ENCODE measurements at regions not wholly inside any gene's neighbourhood (a gene's known extent, or its start where the extent isn't known, plus 50 kb on each side); places are given as distances from the start of the nearest gene placed in this dataset.
"Not testable (repeated sequence)": the region's sequence is repeated elsewhere in the genome, so short reads cannot be mapped to it uniquely, and the experiment has no call there.

DNA sequence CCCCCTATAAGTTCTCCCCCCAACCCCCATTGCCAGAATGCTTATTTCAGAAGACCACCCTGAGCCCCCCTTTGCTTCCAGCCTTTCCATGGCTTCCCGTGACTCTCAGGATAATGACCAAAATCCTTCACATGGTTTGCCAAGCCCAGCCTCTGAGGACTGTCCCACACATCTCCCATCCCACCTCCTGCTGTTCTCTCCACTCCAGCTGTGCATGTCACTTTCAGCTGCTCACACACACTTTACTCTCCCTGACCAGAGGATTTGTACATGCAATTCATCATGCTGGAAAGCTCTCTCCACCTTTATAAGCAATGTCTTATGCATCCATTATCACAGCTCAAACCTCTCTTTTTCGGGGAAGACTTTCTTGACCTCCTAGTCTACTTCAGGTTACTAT is 164.2 kb downstream of the PRL start:
- DNase-seq = no peak

DNA sequence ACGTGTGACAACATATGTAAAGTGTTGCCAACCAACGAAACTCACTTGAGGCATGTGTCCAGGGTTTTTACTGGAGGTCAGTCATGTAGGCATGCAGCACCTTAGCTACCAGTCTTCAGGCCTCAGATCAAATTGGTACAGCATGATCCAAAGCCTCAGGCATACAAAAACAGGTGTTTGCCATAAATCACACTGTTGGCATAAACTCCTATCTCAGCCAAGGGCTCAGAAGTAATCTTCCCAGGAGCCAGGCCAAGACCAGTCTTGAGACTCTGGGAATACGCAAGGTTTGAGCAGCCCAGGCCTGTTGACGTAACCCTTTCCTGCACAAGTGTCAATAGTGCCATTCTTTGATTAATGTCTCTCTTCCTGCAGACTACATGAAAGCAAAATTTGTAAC is 163.5 kb downstream of the PRL start:
- no peak for DNase-seq

DNA sequence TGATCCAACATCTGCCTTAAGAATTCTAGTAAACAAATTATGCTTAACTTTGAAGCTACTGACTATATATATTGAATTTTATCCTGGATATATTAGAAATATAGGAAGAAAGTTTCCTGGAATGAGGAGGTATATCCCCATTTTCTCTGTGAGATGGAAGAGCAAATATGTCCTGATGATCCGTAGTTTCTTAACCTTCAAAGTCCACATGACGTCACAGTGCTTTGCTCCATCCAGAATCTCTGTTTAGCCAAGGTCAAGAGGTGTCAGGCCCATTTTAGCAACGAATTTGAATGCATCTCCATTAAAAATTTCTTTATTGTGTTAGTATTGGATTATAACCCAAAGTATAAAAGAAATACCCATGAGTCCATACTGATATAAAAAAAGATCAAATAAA is 162.5 kb downstream of the PRL start:
- DNase-seq = no peak

DNA sequence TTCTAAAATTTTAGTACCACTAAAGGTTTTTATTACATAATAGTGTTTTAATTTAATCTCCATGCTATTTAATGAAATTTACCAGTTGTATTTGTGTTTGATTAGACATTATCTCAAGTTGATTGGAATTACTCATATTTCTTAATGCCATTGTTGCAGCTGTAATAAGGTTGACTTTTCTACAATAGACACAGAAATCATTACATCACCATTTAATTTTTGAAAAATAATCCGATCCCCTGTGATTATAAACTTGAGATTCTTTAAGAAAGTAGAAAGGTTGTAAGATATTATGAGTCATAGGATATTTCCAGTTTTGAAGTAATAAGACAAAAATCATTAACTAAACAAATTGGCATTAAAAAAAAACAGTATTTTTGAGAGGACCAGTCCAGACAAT is 161.4 kb downstream of the PRL start:
- no peak for DNase-seq

DNA sequence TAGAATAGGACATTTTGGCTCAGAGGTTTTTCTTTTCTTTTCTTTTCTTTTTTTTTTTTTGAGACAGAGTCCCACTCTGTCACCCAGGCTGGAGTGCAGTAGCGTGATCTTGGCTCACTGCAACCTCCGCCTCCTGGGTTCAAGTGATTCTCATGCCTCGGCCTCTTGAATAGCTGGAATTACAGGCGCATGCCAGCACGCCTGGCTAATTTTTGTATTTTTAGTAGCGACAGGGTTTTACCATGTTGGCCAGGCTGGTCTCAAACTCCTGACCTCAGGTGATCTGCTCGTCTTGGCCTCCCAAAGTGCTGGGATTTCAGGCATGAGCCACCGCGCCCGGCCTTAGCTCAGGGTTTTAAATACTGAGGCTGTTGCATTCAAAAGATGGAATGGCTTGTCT is 156.1 kb downstream of the PRL start:
- not testable (repeated sequence) for DNase-seq

DNA sequence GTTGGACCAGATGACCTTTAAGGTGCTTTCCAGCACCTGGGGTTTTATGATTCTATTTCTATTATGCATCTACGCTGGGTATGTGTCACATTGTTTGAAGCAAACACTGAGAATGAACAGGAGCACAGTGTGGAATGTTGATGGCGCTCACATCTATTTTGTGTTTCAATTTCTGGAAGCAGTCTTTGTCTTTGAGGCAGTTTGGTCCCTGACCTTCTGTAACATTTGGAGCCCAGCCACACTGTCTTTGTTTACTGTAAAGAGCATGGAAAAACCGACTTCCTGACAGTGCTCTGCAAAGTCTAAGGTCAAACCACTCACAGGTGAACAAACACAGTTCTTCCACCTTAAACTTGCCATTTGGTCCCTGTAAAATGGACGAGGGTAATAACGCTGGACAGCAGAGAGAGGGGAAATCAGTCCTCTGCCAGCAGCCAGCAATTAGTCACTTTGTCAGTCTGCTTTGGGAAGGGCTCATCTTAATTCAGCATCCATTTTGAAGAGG is 155.5 kb downstream of the PRL start:
- no peak for DNase-seq

DNA sequence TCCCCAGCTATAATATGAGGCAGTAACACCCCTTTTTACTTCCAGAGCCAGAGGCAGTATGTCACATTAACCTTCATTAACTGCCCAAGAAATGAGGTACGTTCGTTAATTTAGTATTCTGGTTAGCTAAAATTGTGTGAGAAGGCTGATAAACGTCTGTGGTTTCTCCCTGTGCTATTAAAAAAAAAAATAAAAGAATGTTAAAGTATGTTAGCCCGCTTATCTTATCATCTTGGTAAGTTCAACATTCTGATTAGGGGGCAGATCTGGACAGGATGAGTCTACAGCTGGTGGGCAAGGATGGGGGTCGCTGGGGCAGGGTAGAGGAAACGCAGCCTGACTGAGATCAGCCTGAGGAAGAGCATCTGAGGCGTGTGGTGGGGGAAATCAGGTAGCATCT is 154.0 kb downstream of the PRL start:
- DNase-seq = no peak

DNA sequence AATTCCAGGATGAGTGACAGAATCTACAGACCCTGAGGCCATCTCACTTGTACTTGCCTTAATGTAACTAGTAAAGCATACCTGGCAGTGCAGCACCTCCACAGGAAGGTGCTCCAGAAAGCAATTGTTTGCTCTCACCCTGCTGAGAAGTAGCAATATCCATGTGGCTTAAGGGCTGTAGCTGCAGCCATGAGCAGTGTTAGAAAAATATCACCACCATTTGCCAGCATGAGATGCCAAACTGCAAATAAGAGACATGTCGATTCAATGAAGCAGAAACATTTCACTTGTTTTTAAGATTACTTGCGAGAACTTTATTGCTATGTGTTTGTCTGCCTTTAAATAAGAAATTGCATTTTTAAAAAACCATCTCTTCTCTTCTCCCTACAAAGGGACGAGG is 151.5 kb downstream of the PRL start:
- DNase-seq = no peak

DNA sequence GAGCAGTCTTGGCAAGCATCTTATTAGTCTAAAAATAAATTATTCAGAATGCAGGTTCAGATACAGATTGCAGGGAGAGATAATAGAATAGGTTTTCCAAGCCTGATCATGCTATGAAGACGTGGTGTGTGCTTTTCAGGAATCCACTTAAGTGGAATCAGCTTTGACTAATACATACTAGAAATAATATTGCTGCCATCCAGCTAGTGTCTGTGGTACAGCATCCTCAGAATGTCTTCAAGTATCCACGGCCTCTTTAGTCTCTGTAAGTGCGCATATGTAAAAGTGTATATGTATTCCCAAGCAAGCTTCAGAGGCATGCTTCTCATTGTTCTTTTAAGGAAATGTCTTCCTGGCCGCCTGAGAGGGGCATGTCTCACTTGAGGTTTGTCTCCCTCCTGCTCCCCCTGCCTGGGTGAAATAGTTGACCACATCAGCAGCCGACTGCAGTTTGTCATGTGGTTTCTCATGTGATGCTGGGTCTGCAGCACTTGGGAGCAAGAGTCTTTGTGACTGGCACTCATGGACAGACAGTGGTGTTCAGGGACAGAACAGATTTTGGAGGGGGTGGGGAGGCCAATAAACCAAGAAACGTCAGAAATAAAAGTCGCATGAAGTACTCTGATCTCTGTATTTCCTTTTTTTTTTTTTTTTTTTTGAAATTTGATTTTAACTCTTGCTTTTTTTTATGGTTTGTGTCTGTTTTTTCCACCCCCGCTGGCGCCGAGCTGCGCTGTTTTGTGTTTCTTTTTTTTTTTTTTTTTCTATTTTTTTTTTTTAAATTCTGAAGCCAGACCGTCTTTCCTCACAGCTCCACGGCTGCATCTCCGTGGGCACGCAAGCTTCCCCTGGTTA is 150.8 kb downstream of the PRL start:
- peak; percentile 17 for DNase-seq

DNA sequence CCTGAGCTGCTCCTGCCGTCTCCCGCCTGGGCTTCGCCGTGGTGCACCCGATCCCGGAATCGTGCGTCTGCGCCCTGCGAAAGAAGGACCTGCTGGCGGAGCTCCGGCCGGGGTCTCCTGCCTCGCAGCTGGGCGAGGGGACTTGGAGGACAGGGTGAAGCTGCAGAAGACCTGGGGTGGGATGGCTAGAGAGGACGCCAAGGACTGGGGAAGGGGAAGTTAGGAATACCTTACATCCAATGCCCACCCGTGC is 150.2 kb downstream of the PRL start:
- DNase-seq = no peak

DNA sequence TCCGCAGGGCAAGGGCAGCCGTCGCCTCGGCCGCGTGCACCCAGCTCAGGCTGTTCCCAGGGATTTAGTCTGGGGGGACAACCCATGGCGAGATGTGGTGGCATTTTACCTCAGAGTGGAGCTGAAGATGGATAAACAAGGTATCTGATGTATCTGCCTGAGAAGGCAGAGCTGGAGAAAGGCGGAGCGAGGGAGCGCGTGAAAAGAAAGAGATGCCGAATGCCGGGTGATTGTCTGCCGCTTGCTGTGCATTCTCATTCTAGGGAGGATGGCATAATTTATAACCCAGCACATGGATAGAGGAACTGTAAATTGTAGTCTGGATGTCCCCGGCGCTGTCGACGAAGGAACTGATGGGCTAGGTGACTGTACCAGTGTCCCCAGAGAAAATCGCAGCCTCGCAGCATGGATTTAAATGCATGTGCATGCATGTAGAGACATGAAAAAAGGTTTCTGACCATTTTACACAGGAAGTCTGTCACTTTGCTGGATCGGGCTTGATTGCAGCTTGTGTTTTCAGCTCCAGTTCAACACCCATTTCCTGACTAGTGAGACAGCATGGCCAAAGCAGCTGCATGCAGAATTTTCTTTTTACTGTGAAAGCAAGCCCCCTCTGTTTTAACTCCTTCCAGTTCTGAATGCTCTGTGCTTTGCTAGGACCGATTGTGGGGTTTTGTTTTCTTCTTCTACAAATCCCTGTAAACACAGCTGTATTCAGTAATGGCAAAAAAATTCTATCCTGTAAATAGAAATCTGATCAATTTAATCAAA is 149.7 kb downstream of the PRL start:
- peak; percentile 15 for DNase-seq

DNA sequence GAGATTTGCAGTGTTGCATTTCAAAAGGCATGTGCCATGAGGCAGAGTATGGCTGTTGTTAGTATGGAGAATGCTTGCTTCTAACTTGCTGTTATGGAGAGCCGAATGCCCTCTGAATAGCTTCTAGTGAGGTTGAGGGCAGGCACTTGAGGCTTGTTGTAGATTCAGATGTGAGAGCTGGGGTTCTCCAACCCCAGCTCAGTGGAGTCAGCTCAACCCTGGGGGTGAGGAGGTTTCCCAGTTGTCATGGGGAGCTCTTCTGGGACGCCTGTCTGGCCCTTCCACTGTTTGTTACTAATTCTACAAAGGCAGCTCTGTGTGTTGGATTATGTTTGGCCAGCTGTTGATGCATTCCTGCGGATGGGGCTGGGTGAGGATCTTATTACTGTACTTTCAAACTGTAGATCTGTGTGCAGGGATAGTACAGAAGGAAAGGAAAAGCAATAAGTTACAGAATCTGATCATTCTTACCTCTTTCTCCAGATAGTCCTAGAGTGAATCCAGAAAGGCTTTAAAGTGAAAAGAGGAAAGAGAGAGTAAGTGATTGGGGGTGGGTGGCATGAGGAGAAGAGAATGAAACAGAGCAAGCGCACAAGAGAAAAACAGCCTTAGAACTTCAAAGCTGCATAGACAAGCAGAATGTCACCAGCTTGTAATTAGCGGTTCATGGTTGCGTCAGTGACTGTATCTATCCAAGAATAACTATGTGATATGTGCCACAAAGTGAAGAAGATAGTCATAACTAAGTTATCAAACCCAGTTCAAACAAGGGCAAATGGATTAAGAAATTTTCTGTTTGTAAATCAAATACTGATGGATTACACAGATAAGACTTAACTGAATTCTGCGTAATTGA is 148.7 kb downstream of the PRL start:
- DNase-seq = peak; percentile 18

DNA sequence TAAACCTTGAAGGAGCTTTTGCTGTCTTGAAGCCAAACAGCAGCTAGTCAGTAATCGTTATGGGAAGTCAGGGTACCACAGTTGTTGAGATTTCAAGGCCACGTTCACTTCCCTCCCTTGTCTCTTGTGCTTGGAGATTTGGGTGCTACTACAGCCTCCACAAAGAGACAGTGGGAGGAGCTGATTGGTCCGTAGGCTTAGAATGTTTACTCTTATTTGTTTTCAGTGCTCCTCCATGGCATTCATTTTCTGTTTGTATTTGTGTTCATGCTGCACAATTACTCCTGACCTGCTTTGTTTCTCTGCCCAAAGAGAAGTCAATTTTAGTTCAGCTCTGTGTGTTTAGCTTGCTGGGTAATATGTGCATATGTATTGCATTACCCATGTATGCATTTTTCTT is 147.7 kb downstream of the PRL start:
- no peak for DNase-seq

DNA sequence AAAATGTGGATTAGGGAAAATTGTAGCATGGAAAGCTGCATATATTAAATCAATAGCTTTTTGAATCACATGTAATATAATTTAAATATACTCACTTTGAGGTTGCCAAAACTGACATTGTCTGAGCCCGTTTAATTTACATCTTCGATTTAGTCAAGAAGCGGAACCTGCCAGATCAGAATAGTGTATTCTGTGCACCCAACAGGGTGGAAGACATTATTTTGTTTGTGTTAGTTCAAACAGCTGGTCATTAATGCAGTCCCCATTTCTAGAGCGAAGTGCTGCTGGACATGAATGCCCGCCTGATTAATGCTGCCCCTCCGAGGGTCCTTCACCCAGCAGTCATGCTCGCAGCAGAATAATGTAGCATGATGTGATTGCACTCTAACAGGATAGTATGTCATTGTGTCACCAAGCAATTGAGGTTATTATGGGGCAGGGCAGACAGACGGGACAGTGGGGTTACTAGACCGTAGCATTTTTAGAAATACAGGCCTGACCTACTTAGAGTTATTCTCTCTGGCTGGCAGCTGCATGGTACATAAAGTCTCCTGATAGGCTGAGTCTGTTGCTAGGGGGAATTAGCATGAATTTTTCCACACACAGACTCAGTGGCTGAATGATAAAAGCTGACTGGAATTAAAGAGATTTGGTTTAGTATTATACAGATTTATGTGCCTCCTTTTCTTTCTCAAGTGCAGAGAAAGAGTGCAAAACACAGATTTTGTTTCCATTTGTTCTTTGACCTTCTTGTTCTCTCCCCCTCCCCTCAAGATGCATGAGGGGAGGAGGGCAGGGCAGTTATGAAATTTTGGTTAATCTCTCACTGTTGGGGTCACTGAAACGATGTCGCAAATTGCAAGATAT is 147.1 kb downstream of the PRL start:
- no peak for DNase-seq

DNA sequence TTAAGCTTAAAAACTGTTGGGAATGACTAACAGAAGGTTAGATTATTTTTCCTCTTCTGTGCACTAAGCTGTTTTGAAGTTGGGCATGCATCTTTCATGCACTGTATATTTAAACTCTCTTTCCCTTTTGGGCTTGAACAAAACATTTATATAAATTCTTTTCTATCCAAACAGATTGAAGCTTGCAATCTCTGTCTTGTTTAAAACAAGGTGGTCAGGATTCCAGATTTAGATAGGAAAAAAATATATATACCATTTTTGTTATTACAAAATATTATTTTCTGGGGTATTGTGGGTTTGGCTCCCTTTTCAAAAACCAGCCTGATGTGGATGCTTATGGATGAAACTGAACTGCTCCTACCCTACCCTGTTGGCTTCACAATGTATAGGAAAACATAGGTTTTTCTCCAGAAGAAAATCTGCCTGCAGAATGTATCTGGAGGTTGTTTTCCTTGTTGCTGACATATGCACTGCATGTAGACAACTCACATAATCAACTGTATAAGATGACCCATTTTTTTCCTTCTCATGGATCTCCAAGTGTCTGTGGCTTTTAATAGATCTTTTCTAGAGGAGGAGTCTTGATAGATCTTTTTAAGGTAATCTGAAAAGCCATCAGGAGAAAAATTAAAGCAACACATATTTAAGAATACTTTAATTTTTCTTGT is 146.3 kb downstream of the PRL start:
- no peak for DNase-seq

DNA sequence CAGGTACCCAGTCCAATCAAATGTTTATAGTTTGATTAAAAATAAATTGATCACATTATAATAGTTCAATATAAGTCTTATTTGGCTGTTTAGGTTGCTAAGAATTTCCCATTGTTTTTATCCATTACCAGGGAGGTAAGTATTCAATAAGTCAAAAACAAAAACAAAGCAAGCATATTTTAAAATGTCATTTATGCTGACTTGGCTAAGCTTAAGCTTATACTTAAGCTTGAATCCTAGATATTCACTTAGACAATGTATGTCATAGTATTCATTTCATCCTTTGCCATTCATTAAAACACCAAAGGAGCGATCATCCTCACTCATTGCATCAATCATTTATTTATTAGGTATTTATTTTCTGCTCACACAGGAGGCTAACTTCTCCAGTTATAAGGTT is 144.9 kb downstream of the PRL start:
- no peak for DNase-seq

DNA sequence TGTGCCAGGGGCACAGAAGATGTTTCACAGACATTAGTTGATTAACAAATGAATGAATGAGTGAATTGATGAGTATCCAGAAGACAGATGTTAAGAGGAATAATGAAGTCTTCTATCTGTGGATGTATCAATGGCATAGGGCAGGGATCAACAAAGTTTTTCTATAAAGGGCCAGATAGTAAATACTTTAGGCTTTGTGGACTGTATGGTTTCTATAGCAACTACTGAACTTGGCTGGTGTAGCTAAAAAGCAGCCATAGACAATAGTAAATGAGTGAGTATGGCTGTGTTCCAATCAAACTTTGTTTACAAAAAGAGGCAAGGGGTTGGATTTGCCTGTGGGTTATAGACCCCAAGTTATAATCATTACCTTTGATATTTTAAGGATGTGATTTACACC is 144.0 kb downstream of the PRL start:
- no peak for DNase-seq

DNA sequence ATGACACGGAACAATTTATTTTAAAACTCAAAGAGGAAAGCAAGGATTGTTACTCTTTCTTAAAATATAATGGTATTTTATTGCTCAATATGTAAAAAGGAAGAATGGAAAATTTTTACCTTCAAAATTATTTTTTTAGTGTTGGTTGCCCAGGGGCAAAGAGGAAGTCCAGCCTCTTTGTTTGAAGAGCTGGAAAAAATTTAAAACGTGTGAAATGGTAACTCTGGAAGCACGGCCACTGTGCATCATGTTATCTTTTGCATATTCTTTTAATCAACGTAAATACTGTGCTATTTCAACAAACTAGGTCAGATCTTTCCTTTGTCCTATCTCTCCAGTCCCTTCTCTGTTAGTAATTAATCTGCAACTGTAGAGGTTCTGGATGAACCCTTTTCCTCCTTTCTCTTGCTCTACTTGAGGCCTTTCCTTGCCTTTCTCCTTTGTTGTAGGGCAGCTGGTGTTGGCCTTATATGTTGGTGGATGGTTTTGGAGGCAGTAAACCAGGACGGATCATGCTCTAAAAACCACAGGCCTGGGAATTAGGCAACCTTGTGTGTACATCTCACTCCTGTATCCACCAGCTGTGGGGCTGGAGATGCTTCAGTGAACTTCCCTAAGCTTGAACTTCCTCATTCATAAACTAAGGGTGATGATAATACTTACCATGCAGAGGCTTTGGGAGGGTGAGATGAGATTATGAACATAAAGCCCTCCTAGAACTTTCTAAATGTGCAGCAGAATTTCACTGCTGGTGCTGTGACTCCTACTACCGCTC is 143.3 kb downstream of the PRL start:
- peak; percentile 30 for DNase-seq

DNA sequence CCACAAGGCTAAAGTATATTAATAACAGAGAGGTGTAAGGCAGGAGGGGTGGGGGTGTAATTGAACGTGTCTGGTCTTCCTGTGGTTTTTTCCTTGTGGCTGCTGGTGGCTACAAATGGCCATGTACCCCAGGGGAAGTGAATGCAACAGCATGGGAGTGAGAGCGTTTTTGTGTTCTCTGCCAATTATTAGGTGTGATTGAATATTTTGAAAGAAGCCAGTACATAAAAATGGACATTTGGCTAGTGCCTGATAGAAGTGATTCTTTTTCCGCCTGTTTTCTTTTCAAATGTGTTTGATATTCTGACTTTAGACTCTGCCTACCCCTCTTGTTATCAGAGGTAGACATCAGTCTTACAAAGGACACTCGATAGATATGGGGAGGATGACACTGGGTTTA is 141.3 kb downstream of the PRL start:
- no peak for DNase-seq

DNA sequence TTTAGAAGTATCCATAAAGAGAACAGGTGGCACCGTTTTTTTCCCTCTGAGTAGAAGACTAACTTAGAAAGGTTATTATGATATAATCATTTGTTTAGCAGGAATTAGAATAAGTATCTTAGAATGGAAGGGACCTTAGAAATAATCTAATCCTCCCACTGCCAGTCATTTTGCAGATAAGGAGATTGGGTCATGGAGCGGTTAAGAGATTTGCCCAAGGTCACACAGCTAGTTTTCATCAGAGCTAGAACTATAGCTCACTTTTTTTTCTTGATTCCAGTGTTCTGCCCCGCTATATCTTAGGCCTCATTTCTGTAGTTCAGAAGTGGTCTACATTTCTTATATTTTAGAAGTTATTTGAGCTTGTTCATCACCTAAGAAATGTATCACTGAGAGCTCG is 139.6 kb downstream of the PRL start:
- DNase-seq = no peak

DNA sequence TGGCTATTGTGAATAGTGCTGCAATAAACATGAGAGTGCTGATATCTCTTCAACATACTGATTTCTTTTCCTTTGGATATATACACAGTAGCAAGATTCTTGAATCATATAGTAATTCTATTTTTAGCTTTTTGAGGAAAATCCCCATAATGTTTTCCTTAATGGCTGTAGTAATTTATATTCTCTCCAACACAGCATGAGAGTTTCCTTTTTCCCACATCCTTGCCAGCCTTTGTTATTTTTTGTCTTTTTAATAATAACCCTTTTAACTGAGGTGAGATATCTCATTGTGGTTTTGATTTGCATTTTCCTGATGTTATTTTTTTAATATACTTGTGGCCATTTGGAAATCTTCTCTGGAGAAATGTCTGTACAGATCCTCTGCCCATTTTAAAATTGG is 132.6 kb downstream of the PRL start:
- no peak for DNase-seq
